ENCODE measurements at regions not wholly inside any gene's neighbourhood (a gene's known extent, or its start where the extent isn't known, plus 50 kb on each side); places are given as distances from the start of the nearest gene placed in this dataset.

DNA sequence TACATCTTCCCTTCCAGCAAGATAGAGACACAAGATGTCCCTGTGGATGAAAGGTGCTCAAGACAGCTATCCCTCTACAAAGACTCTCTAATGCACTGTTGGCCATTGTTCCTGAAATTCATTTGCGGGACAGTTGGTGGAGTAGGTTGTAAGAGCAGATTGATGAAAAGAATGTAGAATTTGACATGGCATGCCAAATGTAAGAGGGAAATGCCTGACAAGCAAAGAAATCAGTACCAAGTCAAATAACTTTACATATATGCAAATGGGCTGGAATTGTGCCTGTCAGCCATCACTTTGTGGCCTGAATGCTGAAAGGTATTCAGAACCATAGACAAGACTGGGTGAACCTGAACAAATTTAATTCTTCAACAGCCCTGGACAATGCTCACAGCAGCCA is 120.3 kb upstream of the FAM204A start:
- Histone ChIP-seq H3K56ac (ENCODE audit: insufficient read length, low read depth, low read length) (no peak overlapping the region), H3K23ac (ENCODE audit: insufficient read length, low read depth, low read length) (no peak overlapping the region), H2BK5ac (ENCODE audit: insufficient read length, low read length) (no peak overlapping the region), H3K18ac (ENCODE audit: insufficient read length, low read depth, low read length) (no peak overlapping the region), H2BK20ac (ENCODE audit: low read depth, low read length, poor library complexity, severe bottlenecking) (no peak overlapping the region), H2BK12ac (ENCODE audit: insufficient read length, low read depth, low read length) (no peak overlapping the region), H2AK5ac (ENCODE audit: insufficient read length, low read length) (no peak overlapping the region), H2AFZ (ENCODE audit: low read length) (no peak overlapping the region), H3K23me2 (ENCODE audit: insufficient read length, low read depth, low read length, poor library complexity, severe bottlenecking) (no peaks in the 10 kb centered on the region), H4K5ac (ENCODE audit: insufficient read length, low read depth, low read length) (no peak overlapping the region), H3K79me1 (ENCODE audit: insufficient read depth, low read depth, low read length, poor library complexity, severe bottlenecking) (no peaks in the 10 kb centered on the region), H3K4me2 (ENCODE audit: insufficient read depth, insufficient read length, low read length) (no peak overlapping the region), H3K4me1 (ENCODE audit: insufficient read depth, low read length) (no peaks in the 10 kb centered on the region), H3T11ph (ENCODE audit: low read length) (no peak overlapping the region), H4K91ac (ENCODE audit: insufficient read length, low read depth, low read length) (no peak overlapping the region), H3K9ac (ENCODE audit: extremely low read depth, insufficient read length, low read length) (no peak overlapping the region), H4K8ac (replicated peaks; ENCODE audit: insufficient read length, low read depth, low read length) (no peak overlapping the region), H3K14ac (ENCODE audit: insufficient read depth, low read length) (no peak overlapping the region), H3K4ac (ENCODE audit: low read depth, low read length) (no peak overlapping the region), H2BK120ac (ENCODE audit: low read depth, low read length, poor library complexity, severe bottlenecking) (no peak overlapping the region), H3K79me2 (ENCODE audit: insufficient read depth, low read length) (no peaks in the 10 kb centered on the region), H4K20me1 (ENCODE audit: control insufficient read depth, insufficient read depth, insufficient read length) (no peaks in the 10 kb centered on the region), H2BK15ac (ENCODE audit: low read depth, low read length) (no peak overlapping the region), H3K9me3 (ENCODE audit: control insufficient read depth, low read depth, low read length) (no peaks in the 10 kb centered on the region), H3K27ac (ENCODE audit: insufficient read length, low read depth, low read length) (no peak overlapping the region), H3K27me3 (ENCODE audit: insufficient read depth, low read length) (no peaks in the 10 kb centered on the region)
- Mint-ChIP-seq H3K4me3 (no peak overlapping the region), H3K27me3 (ENCODE audit: low read depth) (peaks cover 21% of the 10 kb centered on the region), H3K4me1 (peaks cover 0 to 13% of the 10 kb centered on the region in 2 experiments; a peak in 3 of 4 replicates), H3K9me3 (no peaks in the 10 kb centered on the region), H3K36me3 (ENCODE audit: insufficient read depth in 1 of 3, low read depth in 3 of 3) (no peaks in the 10 kb centered on the region), H3K27ac (no peak overlapping the region)
- no peak for DNase-seq
- TF ChIP-seq CTCF (conservative IDR thresholded peaks at IDR 0.05), result no peak
- WGBS (ENCODE audit: extremely low coverage, insufficient read length, low lambda C conversion rate), result no CpG with 5 or more reads among the region's 1 CpG
